Neural progenitor cell (in vitro differentiated cells): ENCODE measurements at regions not wholly inside any gene's neighbourhood (a gene's known extent, or its start where the extent isn't known, plus 50 kb on each side); places are given as distances from the start of the nearest gene placed in this dataset.

Experiments used
- DNase-seq: peaks from one replicate; pipeline ENCODE4 v3.0.0-alpha.2; 2016; ENCODE audit warnings: low spot score
- H2AFZ ChIP-seq: fragments of 200-600 bp; sonication (generic); replicated peaks from 2 replicates; pipeline ENCODE4 v1.6.1; 2016; ENCODE audit warnings: antibody characterized with exemption
- H3F3A ChIP-seq: fragments of 200-600 bp; sonication (generic); 2 replicates; pipeline ENCODE4 v1.6.1; 2016; ENCODE audit warnings: antibody characterized with exemption, low read depth
- H3K27ac ChIP-seq: fragments of 200-600 bp; sonication (generic); 2 replicates; pipeline ENCODE4 v1.5.1; 2016; ENCODE audit warnings: mild to moderate bottlenecking
- H3K27me3 ChIP-seq: fragments of 200-600 bp; sonication (generic); 2 replicates; pipeline ENCODE4 v1.6.1; 2016; ENCODE audit warnings: mild to moderate bottlenecking, moderate library complexity
- H3K36me3 ChIP-seq: fragments of 200-600 bp; sonication (generic); 2 replicates; pipeline ENCODE4 v1.5.1; 2016
- H3K4me1 ChIP-seq: fragments of 200-600 bp; sonication (generic); 2 replicates; pipeline ENCODE4 v1.6.1; 2016; ENCODE audit warnings: mixed run types
- H3K4me2 ChIP-seq: fragments of 200-600 bp; sonication (generic); 2 replicates; pipeline ENCODE4 v1.6.1; 2016
- H3K4me3 ChIP-seq: fragments of 200-600 bp; sonication (generic); 2 replicates; pipeline ENCODE4 v1.5.1; 2016
- H3K79me2 ChIP-seq: fragments of 200-600 bp; sonication (generic); 2 replicates; pipeline ENCODE4 v1.6.1; 2016; ENCODE audit warnings: low read depth
- H3K9ac ChIP-seq: fragments of 200-600 bp; sonication (generic); 2 replicates; pipeline ENCODE4 v1.6.1; 2016
- H3K9me3 ChIP-seq: fragments of 200-600 bp; sonication (generic); 2 replicates; pipeline ENCODE4 v1.5.1; 2016; ENCODE audit warnings: low read depth
- H4K20me1 ChIP-seq: fragments of 200-600 bp; sonication (generic); 2 replicates; pipeline ENCODE4 v1.6.1; 2016; ENCODE audit warnings: low read depth
- H3K27ac Mint-ChIP-seq: 3 replicates; pipeline ENCODE4 v1.8.0; 2021; ENCODE audit warnings: mixed read lengths
- H3K27me3 Mint-ChIP-seq: 2 replicates; pipeline ENCODE4 v1.8.0; 2022; ENCODE audit warnings: low read depth, mild to moderate bottlenecking, inconsistent platforms, moderate library complexity, mixed read lengths; ENCODE audit not compliant: insufficient read depth
- H3K36me3 Mint-ChIP-seq: 3 replicates; pipeline ENCODE4 v1.8.0; 2021; ENCODE audit warnings: mixed read lengths
- H3K4me1 Mint-ChIP-seq: 3 replicates; pipeline ENCODE4 v1.8.0; 2021; ENCODE audit warnings: mixed read lengths
- H3K4me3 Mint-ChIP-seq: 3 replicates; pipeline ENCODE4 v1.8.0; 2021; ENCODE audit warnings: mild to moderate bottlenecking, moderate library complexity, mixed read lengths
- H3K9me3 Mint-ChIP-seq: 3 replicates; pipeline ENCODE4 v1.8.0; 2020; ENCODE audit warnings: mixed read lengths
- CTCF ChIP-seq: fragments of 200-600 bp; sonication (generic); IDR thresholded peaks from 2 replicates; pipeline ENCODE4 v1.5.1; 2017; ENCODE audit warnings: antibody characterized with exemption, mild to moderate bottlenecking
- EZH2 ChIP-seq: fragments of 200-600 bp; sonication (generic); IDR thresholded peaks from 2 replicates; pipeline ENCODE4 v1.6.1; 2017; ENCODE audit warnings: antibody characterized with exemption, mild to moderate bottlenecking, moderate library complexity
- EZH2phosphoT487 ChIP-seq: fragments of 200-600 bp; sonication (generic); IDR thresholded peaks from 2 replicates; pipeline ENCODE4 v1.6.1; 2017; ENCODE audit warnings: antibody characterized with exemption

- Histone ChIP-seq H3K9me3 (no peaks in the 10 kb centered on the region), H3F3A (no peaks in the 10 kb centered on the region), H3K4me2 (no peak overlapping the region), H3K4me1 (no peaks in the 10 kb centered on the region), H3K27ac (no peak overlapping the region), H3K36me3 (no peaks in the 10 kb centered on the region), H3K27me3 (no peaks in the 10 kb centered on the region), H2AFZ (no peak overlapping the region), H3K79me2 (no peaks in the 10 kb centered on the region), H3K4me3 (no peak overlapping the region), H3K9ac (no peak overlapping the region), H4K20me1 (no peaks in the 10 kb centered on the region)
- H3K4me3 Mint-ChIP-seq: no peak overlapping the region
- TF ChIP-seq EZH2 (no peak), EZH2phosphoT487 (no peak), CTCF (no peak)
- H3K27me3 Mint-ChIP-seq: peaks cover 2% of the 10 kb centered on the region
- DNase-seq: no peak
- H3K27ac Mint-ChIP-seq: no peak overlapping the region
- H3K36me3 Mint-ChIP-seq: no peaks in the 10 kb centered on the region
- no peaks in the 10 kb centered on the region for H3K4me1 Mint-ChIP-seq
- no peaks in the 10 kb centered on the region for H3K9me3 Mint-ChIP-seq
Measured at GRCh38 chr2:192314800-192315481, 120.2 kb upstream of the TMEFF2 start.

- H3K4me2 ChIP-seq: no peak overlapping the region
- H3K27ac ChIP-seq: no peak overlapping the region
- no peaks in the 10 kb centered on the region for H3K27me3 ChIP-seq
- H3K4me1 ChIP-seq: no peaks in the 10 kb centered on the region
- H3K36me3 ChIP-seq: no peaks in the 10 kb centered on the region
- Mint-ChIP-seq H3K9me3 (no peaks in the 10 kb centered on the region), H3K4me1 (no peaks in the 10 kb centered on the region), H3K36me3 (no peaks in the 10 kb centered on the region), H3K27me3 (peaks cover 2% of the 10 kb centered on the region), H3K4me3 (no peak overlapping the region), H3K27ac (no peak overlapping the region)
- no peak overlapping the region for H3K9ac ChIP-seq
- no peak for DNase-seq
- no peak overlapping the region for H2AFZ ChIP-seq
- no peaks in the 10 kb centered on the region for H4K20me1 ChIP-seq
- no peak for TF ChIP-seq EZH2phosphoT487
- no peak for TF ChIP-seq CTCF
- TF ChIP-seq EZH2: no peak
- H3K9me3 ChIP-seq: no peaks in the 10 kb centered on the region
- H3F3A ChIP-seq: no peaks in the 10 kb centered on the region
- no peak overlapping the region for H3K4me3 ChIP-seq
- no peaks in the 10 kb centered on the region for H3K79me2 ChIP-seq
Measured at GRCh38 chr2:192313773-192314172, 119.0 kb upstream of the TMEFF2 start.

- Histone ChIP-seq H2AFZ (no peak overlapping the region), H3F3A (no peaks in the 10 kb centered on the region), H3K27ac (no peak overlapping the region), H3K4me2 (no peak overlapping the region), H3K9ac (no peak overlapping the region), H3K27me3 (no peaks in the 10 kb centered on the region), H4K20me1 (no peaks in the 10 kb centered on the region), H3K4me3 (no peak overlapping the region), H3K9me3 (no peaks in the 10 kb centered on the region), H3K4me1 (no peaks in the 10 kb centered on the region), H3K36me3 (no peaks in the 10 kb centered on the region), H3K79me2 (no peaks in the 10 kb centered on the region)
- H3K27ac Mint-ChIP-seq: no peak overlapping the region
- no peaks in the 10 kb centered on the region for H3K36me3 Mint-ChIP-seq
- H3K27me3 Mint-ChIP-seq: peaks cover 2% of the 10 kb centered on the region
- no peak for TF ChIP-seq EZH2phosphoT487
- no peak for TF ChIP-seq EZH2
- TF ChIP-seq CTCF: no peak
- no peaks in the 10 kb centered on the region for H3K4me1 Mint-ChIP-seq
- H3K4me3 Mint-ChIP-seq: no peak overlapping the region
- H3K9me3 Mint-ChIP-seq: no peaks in the 10 kb centered on the region
- no peak for DNase-seq
Measured at GRCh38 chr2:192311701-192312460, 117.1 kb upstream of the TMEFF2 start.
